ENCODE measurements at regions not wholly inside any gene's neighbourhood (a gene's known extent, or its start where the extent isn't known, plus 50 kb on each side); places are given as distances from the start of the nearest gene placed in this dataset.
"Not testable (repeated sequence)": the region's sequence is repeated elsewhere in the genome, so short reads cannot be mapped to it uniquely, and the experiment has no call there.

DNA sequence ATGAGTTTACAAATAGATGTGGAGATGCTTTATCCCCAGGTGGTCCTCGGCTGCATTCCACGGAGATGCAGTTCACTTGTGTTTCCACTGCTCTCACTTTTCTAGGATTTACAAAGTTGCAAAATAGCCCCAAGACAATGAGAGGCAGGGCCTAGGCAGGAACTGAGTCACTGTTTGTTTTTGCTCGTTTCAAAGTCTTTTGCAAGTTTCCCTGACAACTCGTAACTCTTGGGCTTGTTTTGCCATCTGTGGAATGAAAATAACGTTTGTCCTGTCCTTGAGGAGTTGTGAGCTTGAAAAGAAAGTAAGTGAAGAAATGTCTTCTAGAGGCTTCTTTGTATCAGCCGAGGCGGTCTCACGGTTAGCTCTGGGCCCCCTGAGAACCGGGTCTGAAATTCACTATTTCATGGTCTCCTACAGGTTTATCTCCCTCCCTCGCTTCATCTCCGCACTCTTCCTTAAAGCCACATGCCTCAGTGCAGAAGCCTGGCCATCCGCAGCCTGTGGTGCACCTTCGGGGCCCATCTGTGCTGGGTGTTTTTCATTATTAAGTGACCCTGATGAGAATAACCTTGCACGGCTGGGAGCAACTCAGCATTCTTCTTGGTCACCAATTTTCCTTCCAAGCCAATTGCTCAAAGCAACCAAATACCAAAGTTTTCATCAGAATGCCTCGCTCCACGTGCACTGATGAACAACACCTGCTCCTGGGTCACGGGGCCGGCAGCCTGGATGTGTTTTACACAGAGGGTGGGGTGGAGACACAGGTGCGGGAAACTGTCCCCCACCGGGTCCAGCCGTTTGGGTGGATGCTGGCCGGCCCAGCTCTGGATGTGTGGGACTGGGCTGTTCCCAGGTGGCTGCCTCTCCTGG is 172.4 kb downstream of the LAT start:
- DNase-seq: peak; percentile 49 to 70

DNA sequence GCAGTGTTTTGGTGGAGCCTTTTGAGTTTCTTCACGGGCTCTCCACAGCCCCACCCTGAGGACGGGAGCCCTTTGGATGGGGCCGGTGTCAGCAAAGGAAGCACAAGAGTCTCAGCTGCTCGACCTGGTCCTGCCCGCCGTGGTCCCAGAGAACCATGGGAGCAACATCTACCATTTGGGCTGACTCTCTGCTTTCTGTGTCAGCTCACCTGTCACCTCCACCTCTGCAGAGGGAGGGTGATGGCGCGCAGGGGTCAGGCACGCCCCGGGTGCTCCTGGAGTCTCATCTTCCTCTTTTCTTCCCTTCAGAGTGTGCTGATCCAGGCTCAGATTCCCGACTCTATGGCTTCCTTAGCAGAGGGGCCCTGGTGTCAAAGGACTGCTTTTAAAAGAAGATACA is 171.7 kb downstream of the LAT start:
- DNase-seq: no peak

DNA sequence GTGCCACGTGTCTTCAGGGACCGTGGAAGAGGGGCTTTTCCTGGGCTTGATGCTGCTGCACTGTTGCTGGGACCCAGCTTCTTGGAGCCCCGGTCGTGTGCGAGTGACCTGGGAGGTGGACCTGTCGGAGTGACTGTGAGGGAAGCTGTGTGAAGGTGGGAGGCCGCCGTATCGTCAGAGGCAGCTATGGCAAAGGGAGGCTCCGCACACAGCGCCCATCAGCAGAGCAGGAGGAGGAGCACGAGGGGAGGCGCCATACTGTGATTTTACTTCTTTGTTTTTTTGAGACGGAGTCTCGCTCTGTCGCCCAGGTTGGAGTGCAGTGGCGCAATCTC is 171.0 kb downstream of the LAT start:
- DNase-seq: not testable (repeated sequence)

DNA sequence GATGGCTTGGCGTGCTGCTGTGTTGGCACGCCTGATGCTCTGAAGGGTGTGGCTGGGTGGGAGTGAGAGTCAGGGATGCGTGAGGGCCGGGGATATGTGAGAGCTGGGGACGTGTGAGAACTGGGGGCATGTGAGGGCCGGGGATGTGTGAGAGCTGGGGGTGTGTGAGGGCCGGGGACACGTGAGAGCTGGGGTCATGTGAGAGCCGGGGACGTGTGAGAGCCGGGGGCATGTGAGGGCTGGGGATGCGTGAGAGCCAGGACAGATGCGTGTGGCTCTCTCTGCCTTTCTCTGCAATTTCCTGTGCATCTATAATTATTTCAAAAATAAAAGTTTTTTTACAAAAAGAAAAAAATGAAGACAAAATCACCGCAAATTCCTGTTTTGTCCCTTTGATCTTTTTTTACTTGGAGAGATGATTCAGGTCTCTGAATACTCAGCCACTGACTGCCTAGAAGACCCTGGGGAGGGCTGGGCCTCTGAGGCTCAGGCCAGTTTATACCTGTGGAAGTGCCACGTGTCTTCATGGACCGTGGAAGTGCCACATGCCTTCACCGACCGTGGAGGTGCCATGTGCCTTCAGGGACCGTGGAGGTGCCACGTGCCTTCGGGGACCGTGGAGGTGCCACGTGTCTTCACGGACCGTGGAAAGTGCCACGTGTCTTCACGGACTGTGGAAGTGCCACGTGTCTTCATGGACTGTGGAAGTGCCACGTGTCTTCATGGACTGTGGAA is 170.4 kb downstream of the LAT start:
- peak; percentile 17 to 60 for DNase-seq

DNA sequence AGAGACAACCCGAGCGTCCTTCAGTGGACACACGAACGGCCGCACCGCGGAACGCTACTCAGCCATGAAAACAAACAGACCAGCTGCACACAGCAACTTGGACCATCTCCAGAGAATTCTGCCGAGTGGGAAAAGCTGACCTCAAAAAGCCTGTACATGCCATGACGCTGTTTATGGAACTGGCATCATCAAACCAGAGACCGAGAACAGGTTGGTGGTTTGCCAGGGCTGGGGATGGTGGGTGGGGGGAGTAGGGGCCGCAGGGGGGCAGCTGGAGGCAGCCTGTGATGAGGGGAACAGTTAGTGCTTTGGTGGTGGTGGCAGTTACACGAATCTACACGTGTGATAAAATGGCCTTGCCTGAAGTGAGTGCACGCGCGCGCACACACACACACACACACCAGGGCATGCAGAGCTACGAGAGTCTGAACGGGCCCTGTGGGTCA is 169.8 kb downstream of the LAT start:
- DNase-seq: peak in 1 of 2 donors; percentile 8

DNA sequence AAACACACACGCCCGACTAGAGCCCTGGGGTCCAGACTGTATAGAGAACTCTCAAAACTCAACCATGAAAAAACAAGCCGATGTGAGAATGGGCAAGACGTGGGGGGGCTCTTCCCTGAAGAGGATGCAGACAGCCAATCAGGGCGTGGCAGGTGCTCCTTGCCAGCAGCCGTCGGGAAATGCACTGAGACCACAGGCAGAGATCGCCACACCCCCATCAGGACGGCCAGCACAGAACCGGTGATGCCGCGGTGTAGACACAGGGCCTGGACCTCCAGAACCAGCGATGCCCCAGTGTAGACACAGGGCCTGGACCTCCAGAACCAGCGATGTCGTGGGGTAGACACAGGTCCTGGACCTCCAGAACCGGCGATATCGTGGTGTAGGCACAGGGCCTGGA is 169.2 kb downstream of the LAT start:
- DNase-seq: no peak

DNA sequence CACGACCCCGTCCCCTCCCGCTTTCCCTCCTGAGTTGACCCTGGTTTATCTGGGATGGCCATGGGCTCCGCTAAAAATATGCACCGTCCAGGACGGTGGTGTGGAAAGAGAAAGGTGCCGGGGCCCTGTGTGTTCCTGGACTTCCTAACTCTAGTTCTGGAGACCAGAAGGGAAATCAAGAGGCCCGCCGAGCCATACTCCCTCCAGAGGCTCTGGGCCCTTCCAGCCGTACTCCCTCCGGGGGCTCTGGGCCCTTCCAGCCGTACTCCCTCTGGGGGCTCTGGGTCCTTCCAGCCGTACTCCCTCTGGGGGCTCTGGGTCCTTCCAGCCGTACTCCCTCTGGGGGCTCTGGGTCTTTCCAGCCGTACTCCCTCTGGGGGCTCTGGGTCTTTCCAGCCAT is 168.5 kb downstream of the LAT start:
- DNase-seq: not testable (repeated sequence)

DNA sequence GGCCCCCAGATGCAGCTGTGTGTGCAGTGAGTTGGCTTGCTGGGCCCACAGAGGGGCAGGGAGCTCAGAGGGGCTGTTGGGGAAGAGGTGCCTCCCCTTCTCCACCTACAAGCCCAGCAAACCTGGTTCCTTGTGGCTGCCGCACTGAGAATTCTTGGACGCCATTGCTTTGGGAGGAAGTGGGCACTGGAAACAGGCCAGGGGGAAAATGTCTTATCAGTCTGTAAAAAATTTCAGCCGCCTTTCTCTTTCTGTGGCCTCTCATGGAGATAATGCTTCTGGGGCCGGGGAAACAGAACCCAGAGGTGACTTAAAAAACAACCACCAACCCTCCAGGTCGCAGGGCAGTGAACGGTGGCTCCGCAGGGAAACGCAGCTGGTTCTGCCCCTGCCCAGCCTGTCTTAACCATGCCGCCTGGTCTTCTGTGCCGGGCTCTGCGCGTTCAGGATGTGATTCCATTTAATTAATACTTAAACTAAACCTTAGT is 167.7 kb downstream of the LAT start:
- DNase-seq: not testable (repeated sequence)

DNA sequence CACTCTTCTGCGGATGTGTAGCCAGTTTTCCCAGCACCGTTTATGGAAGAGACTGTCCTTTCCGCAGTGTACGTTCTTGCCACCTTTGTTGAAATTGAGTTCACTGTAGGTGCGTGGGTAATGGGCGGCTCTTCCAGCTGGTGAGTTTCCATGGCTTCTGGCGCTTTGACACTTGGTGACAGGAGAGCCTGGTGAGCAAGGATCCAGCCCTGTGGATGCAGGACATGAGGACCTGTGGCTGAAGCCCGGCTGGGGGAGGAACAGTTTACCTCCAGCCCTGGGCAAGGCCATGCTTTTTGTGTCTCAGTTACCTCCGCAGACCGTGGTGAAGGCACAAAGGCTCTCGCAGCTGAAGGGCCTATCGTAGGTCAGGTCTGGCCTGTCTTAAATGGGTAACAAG is 166.5 kb downstream of the LAT start:
- DNase-seq: no peak

DNA sequence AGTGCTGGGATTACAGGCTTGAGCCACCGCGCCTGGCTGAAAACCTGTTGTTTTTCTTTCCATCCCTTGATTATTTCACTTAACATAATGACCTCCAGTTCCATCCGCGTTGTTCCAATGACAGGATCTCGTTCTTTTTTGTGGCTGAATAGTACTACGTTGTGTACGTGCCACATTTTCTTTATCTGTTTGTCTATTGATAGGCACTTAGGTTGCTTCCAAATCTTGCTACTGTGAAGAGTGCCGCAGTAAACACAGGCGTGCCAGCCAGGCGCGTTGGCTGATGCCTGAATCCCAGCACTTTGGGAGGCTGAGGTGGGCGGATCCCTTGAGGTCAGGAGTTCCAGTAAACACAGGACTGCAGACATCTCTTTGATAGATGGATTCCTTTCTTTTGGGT is 165.1 kb downstream of the LAT start:
- not testable (repeated sequence) for DNase-seq

DNA sequence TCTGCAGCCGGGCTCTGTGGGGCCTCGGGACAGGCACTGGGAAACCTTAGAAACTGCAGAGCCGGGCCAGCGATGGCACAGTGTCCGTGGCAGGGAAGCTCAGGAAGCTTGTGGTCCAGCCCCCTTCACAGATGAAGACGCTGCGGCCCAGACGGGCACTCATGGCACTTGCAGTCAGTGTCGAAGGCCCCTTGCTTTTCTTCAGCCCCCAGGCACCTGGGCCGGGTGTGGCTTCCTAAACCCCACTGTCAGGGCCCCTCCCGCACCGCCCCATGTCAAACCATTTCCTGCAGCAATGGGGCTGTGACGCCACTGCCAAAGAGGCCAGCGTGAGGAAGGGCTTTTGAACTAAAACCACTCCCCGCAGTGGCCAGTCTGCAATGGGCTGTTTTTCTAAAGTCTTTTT is 164.0 kb downstream of the LAT start:
- peak; percentile 86 to 91 for DNase-seq

DNA sequence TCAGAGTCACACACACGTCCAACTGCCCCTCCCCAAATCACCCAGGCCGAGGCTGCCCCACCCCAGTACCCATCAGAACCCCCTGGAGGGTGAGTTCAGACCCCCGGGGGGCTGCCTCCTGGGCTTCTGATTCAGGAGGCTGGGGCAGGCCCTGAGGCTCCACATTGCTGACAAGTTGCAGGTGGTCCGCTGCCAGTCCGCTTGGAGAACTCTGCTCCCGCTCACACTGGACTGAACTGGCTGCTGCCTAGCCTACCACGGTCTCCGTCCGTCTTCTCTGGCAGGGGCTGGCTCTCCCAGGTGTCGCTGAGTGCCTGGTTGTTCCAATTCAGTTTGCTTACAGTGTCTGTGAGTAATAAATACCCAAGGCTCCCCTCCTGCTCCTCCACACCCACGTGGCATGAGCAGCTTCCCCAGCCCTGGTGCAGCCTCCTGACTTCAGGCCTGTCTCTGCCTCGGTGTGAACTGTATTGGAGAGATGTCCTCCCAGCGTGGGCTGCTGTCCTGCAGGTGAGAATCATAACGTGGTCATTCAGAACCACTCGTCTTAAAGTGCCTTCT is 163.4 kb downstream of the LAT start:
- no peak for DNase-seq

DNA sequence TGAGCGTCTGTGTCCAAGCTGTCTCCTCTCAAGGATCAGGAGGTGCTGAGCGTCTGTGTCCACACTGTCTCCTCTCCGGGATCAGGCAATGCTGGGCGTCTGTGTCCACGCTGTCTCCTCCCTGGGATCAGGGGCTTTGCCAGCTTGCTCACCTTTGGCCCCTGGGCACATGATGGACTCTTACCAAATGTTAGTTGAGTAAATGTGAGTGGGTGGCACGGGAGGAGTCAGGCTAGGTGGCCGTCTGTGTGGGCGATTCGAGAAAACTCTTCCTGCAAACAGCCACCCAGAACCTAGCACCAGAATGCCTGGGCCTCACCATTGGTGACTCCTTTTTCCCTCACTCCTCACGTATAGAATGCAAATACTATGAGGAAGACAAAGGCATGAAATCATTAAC is 162.9 kb downstream of the LAT start:
- not testable (repeated sequence) for DNase-seq

DNA sequence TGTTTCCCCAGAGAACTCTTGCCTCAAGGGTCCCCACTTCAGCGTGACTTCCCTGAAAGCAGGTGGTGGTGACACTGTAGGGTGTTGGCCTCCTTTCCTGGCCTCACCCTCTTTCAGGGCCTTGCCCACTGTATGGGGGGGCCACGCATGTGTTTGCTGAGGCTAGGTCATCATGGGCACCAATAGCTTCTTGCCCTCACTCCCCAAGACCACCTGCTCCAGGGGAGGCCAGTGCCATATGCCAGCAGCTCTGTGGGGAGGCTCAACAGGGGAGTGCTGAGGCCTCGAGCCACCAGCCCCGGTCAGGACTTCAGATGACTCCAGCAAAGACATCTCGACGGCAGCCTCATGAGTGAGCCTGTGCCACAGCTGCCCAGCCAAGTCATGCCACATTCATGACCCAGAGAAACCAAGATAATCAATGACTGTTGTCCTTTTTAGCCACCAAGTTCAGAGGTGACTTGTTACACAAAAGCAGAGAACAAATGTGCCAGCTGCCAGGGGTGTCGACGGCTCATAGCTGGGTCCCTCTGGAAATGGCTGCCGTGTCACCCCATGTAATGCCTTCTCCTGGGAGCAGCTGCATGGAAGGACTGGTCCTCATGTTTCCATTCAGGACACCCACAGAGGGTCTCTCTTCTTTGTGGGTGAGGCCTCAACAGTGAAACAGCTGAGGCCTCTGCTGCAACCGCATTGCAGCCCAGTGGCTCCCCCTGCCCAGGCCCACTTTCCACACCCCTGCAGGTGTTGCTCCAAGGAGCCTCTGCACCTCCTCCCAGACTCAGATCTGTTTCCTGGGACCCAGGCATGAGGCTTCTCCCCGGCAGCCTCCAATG is 162.2 kb downstream of the LAT start:
- DNase-seq: not testable (repeated sequence)

DNA sequence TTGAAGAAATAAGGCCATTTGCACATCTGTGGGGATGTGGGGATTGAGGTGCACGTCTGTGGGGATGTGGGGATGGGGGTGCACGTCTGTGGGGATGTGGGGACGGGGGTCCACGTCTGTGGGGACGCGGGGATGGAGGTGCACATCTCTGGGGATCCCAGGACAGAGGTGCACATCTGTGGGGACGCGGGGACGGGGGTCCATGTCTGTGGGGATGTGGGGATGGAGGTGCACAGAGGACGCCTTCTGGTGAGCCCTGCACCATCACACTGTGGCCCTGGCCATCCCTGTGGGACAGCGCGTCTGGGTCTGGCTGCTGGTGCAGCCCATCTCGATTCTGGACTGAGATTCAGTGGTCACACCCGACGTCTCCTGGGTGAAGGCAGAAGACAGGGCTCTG is 161.4 kb downstream of the LAT start:
- no peak for DNase-seq

DNA sequence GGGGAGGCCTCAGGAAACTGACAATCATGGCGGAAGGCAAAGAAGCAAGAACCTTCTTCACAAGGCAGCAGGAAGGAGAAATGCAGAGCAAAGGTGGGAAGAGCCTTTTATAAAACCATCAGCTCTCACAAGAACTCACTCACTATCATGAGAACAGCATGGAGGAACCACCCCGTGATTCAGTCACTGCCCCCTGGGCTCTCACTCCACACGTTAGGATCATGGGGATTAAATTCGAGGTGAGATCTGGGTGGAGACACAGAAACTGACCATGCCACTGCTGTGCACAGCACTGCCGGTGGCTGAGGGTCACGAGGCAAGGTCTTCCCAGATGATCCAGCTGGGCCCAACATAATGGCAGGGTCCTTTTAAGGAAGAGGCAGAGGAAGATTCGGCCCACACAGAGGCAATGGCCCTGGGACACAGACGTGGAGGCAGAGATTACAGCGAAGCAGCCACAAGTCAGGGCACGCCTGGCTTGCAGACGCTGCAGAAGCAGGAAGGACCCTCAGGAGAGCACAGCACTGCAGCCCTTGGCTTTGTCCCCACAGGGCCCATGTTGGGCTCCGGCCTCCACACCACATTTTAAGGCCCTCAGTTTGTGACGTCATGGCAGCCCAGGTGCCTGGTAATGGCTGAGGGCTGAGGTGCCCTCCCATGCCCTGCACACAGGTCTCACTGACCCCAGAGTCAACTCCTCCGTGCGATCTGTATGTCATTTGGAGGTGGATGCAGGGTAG is 160.8 kb downstream of the LAT start:
- not testable (repeated sequence) for DNase-seq

DNA sequence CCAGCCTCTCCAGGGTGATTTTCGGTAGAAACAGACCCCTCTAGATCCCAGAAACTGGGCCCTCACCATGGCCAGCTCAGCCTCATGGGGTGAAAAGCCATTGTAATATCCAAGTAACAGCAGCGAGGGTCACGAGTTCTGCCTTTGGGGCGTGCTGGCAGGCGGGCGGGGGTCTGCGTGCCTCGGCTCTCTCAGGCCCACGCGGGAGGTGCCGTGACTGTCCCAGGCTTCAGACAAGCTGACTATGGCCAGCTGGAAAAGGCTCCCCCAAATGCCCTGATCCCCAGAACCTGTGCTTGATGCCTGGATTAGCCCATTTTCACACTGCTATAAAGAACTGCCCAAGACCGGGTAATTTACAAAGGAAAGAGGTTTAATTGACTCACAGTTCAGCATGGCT is 160.2 kb downstream of the LAT start:
- not testable (repeated sequence) for DNase-seq

DNA sequence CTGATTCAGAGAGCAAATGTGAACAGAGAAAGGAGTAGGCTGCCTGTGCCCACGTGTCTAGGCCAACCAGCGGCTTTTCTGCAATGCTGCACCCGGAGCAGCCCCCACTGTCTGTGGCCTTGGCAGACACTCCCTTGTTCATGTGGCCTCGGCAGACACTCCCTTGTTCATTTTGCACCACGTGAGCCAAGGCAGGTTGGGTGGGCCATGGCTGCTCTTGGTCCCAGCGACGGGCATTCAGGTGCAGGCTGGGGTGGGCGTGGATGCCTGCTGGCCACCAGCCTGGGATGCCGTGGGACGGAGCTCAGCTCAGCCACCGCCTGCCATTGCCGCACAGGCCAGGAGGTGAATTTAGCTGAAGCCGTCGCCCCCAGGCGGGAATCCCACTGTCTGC is 159.8 kb downstream of the LAT start:
- DNase-seq: not testable (repeated sequence)

DNA sequence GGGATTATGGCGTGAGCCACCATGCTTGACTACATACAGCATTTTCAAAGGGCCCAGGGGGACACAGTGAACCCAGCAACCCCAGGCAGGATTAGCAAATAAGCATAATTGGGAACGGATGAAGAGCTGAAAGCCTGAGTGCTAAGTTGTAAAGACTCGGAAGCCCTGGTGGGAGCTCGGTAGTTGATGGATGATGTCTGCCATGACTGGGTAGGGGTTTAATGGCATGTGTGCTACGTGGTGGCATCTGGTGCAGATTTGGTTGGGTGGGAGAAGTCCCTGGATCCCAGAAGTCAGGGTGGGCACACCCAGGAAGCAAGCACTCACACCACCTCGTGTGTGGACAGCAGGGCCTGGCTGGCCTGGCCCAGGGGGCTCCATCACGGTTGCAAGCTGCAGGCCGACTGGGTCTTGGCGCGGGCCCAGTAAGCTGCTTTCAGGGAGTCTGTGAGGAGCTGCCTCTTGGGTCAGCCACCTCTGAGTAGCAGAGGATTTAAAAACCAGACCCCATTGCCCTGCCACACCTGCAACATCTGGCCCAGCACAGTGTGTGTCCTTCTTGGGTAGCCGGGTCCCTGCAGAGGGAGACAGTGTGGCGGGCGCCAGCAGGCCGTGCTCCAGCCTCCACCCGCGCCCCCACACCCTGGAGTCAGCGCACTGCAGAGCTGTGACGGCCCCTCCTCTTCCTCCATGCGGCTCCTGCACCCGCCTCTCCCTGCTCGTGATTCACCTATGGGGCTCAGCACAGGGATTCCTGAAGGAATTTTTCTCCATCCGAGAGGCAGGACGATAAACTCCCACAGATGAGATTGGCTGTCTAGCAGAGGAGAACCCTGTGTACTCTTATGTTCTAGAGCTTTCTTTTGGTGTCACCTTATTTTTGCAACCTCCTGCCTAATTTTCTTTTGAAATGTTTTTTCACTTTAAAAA is 159.2 kb downstream of the LAT start:
- DNase-seq: not testable (repeated sequence)

DNA sequence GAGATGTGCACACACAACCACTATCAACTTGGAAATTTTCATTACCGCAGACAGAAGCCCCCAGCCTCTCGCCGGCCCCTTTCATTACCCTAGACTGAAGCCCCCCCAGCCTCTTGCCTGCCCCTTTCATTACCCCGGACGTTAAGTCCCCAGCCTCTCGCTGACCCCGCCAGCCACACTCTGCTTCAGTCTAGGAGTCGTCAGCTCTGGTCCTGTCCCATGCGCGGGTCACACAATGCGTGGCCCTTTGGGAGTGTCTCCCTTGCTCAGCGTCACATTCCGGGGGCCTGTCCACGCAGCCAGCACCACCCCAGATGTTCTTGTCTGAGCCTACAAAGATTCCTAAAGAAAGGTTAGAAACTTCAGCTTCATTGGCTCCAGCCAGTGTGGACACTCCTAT is 157.7 kb downstream of the LAT start:
- not testable (repeated sequence) for DNase-seq
